ENCODE measurements at regions not wholly inside any gene's neighbourhood (a gene's known extent, or its start where the extent isn't known, plus 50 kb on each side); places are given as distances from the start of the nearest gene placed in this dataset.

DNA sequence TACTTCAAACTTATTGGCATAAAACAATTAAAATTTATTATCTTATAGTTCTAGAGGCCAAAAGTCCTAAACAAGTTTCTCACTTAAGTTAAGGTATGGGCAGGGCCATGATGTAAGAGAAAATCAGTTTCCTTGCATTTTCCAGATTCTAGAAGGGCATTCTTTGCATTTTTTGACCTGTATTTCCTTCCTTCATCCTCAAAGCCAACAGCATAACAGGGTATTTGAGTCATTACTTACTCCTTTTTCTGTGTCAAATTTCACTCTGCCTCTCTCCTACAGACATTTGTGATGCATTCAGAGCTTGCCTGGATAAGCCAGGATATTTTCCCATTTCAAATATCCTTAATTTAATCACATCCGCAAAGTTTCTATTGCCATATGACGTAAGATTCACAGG lies 1499.0 kb downstream of the EFNA5 start (continued):
- TF ChIP-seq ZNF560 (tag by site-specific recombination; IDR thresholded peaks at IDR 0.05; ENCODE audit: borderline replicate concordance) (no peak), ZNF121 (tag by site-specific recombination; IDR thresholded peaks at IDR 0.05) (no peak), ZNF37A (tag by site-specific recombination; IDR thresholded peaks at IDR 0.05) (no peak)

DNA sequence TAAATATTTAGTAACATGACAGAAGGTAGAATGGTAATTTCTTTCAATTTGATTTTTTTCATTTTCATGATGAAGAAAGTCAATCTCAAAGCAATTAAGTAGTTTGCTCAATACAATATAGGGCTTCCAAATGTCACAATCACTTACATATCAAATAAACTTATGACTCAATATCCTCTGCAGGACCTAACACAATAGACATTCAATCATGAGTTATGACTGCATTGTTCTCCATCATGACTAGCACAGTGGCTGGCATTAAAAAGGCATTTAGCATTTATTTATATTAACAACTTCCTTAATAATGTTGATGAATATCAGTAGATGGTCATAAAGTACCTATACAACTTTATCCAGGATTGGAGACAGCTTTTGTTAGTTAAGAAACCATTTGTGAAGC lies 1499.6 kb downstream of the EFNA5 start:
- CTCF ChIA-PET: no interaction called here
- H3K36me3 ChIP-seq (ENCODE audit: control insufficient read depth in 2 of 2, insufficient read depth in 1 of 2, low read length in 2 of 2): no peaks in the 10 kb centered on the region
- H3K4me3 ChIP-seq (ENCODE audit: low read depth, low read length): no peak overlapping the region
- no peaks in the 10 kb centered on the region for H3K4me1 ChIP-seq (ENCODE audit: control insufficient read depth, insufficient read depth, low read length)
- TF ChIP-seq GLI2 (tag by site-specific recombination; IDR thresholded peaks at IDR 0.05; ENCODE audit: borderline replicate concordance, low read depth) (no peak), ZNF140 (tag by site-specific recombination; IDR thresholded peaks at IDR 0.05) (no peak), ZNF394 (tag by site-specific recombination; IDR thresholded peaks at IDR 0.05; ENCODE audit: borderline replicate concordance) (no peak), ZNF776 (tag by site-specific recombination; IDR thresholded peaks at IDR 0.05; ENCODE audit: borderline replicate concordance) (no peak), ZNF132 (tag by site-specific recombination; IDR thresholded peaks at IDR 0.05; ENCODE audit: borderline replicate concordance) (no peak), ZNF391 (tag by site-specific recombination; IDR thresholded peaks at IDR 0.05; ENCODE audit: borderline replicate concordance, low read depth) (no peak), ZNF513 (tag by site-specific recombination; IDR thresholded peaks at IDR 0.05) (no peak), HIC1 (tag by site-specific recombination; IDR thresholded peaks at IDR 0.05) (no peak), ZNF324 (tag by site-specific recombination; IDR thresholded peaks at IDR 0.05) (no peak), ZNF596 (tag by site-specific recombination; IDR thresholded peaks at IDR 0.05) (no peak), ZNF747 (tag by site-specific recombination; IDR thresholded peaks at IDR 0.05) (no peak), ZNF704 (tag by site-specific recombination; IDR thresholded peaks at IDR 0.05) (no peak), ZNF658 (tag by site-specific recombination; IDR thresholded peaks at IDR 0.05) (no peak), ZNF423 (tag by site-specific recombination; IDR thresholded peaks at IDR 0.05) (no peak), CTCF (tag by site-specific recombination; IDR thresholded peaks at IDR 0.05) (no peak)
- H3K9me3 ChIP-seq (ENCODE audit: control insufficient read depth, insufficient read depth, low read depth, low read length): no peaks in the 10 kb centered on the region
- POLR2A ChIA-PET: no interaction called here
- no peak overlapping the region for H3K27ac ChIP-seq (ENCODE audit: extremely low read depth, low read depth, low read length)

DNA sequence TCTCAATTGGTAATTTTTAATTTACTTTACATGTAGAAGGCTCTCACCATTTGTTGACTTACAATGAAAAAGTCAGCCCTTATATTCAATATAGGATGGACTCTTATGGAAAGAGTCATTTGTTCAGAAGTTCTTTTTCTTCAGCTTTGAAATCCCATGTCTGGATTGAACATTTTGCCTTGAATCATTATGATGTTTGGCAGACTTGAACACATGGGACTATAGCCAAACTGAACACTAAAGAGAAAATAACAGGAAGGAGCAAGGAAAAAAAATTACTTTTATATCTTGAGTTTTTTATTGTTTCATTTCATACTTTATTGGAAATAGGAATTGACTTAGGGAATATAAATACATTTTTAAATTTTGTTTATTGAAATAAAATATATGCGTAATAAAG lies 1503.0 kb downstream of the EFNA5 start:
- no peak overlapping the region for H3K27ac ChIP-seq (ENCODE audit: extremely low read depth, low read depth, low read length)
- CTCF ChIA-PET: interaction anchor here (0.7 to 0.8 kb wide), 2 partner anchors 20 to 1204 kb away, joined by 3 to 6 read pairs; no protein-coding TSS in a partner anchor
- POLR2A ChIA-PET: no interaction called here
- H3K4me1 ChIP-seq (ENCODE audit: control insufficient read depth, insufficient read depth, low read length): no peaks in the 10 kb centered on the region
- H3K9me3 ChIP-seq (ENCODE audit: control insufficient read depth, insufficient read depth, low read depth, low read length): no peaks in the 10 kb centered on the region
- H3K4me3 ChIP-seq (ENCODE audit: low read depth, low read length): no peak overlapping the region
- no peaks in the 10 kb centered on the region for H3K36me3 ChIP-seq (ENCODE audit: control insufficient read depth in 2 of 2, insufficient read depth in 1 of 2, low read length in 2 of 2)
- no peak for TF ChIP-seq ZBTB10 (tag by site-specific recombination; IDR thresholded peaks at IDR 0.05)
- no peak for TF ChIP-seq MYNN (tag by site-specific recombination; IDR thresholded peaks at IDR 0.05; ENCODE audit: borderline replicate concordance)
- TF ChIP-seq SP3 (tag by site-specific recombination; IDR thresholded peaks at IDR 0.05): no peak
- TF ChIP-seq ZNF571 (tag by site-specific recombination; IDR thresholded peaks at IDR 0.05): no peak
- TF ChIP-seq CTCF (tag by site-specific recombination; IDR thresholded peaks at IDR 0.05): no peak
- TF ChIP-seq ZNF23 (tag by site-specific recombination; IDR thresholded peaks at IDR 0.05; ENCODE audit: borderline replicate concordance): no peak

All from HEK293 (cell line).